ENCODE measurements at regions not wholly inside any gene's neighbourhood (a gene's known extent, or its start where the extent isn't known, plus 50 kb on each side); places are given as distances from the start of the nearest gene placed in this dataset.

DNA sequence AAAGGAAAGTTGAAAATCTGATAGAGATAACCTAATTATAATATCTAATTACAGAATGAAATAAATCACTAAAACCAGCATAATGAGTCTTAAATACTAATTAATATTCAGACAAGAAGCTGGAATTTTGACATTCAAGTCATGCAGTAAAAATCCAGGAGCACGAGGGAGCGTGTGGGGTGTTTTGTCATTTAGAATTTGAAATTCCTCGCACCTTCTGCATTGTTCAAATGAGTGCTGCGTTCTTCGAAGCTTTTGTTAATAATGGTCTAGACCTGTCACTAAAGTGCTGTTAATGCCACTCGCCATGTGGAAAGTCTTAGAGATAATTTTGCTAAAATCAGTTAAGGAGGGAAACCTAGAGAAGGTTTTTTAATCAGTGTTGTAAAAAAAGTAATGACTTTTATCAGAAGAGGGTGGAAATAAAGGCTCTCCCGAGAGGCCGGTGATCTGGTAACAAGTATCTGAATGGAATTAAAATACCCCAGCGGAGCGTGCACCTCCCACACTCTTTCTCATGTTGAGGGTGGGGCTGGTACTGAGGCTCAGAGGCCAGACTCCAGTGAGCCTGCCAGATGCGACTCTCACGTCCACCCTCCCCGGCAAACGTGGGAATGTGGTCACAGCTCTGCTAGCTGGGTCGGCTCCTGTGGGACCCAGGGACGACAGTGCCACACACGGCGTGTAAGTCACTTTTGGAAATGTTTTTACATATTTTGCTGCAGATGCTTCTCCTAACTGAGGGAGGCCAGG is 69.4 kb upstream of the MYT1L start:
- TF ChIP-seq, protein P1, sequence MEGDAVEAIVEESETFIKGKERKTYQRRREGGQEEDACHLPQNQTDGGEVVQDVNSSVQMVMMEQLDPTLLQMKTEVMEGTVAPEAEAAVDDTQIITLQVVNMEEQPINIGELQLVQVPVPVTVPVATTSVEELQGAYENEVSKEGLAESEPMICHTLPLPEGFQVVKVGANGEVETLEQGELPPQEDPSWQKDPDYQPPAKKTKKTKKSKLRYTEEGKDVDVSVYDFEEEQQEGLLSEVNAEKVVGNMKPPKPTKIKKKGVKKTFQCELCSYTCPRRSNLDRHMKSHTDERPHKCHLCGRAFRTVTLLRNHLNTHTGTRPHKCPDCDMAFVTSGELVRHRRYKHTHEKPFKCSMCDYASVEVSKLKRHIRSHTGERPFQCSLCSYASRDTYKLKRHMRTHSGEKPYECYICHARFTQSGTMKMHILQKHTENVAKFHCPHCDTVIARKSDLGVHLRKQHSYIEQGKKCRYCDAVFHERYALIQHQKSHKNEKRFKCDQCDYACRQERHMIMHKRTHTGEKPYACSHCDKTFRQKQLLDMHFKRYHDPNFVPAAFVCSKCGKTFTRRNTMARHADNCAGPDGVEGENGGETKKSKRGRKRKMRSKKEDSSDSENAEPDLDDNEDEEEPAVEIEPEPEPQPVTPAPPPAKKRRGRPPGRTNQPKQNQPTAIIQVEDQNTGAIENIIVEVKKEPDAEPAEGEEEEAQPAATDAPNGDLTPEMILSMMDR (conservative IDR thresholded peaks at IDR 0.05 in 1 of 2, IDR thresholded peaks at IDR 0.05 in 1 of 2; ENCODE audit: low read depth in 1 of 2, low read length in 2 of 2): no peak
- TF ChIP-seq EZH2 (IDR thresholded peaks at IDR 0.05; ENCODE audit: low read length, missing control alignments): no peak

All from fibroblast of lung (primary cell).